Stomach (tissue), 8 donors: ENCODE measurements at regions not wholly inside any gene's neighbourhood (a gene's known extent, or its start where the extent isn't known, plus 50 kb on each side); places are given as distances from the start of the nearest gene placed in this dataset.
"Not testable (repeated sequence)": the region's sequence is repeated elsewhere in the genome, so short reads cannot be mapped to it uniquely, and the experiment has no call there.

ENCODE experiments used
- DNase-seq, 2 donors: peaks; one replicate each; pipeline versions ENCODE4 v3.0.0 to v3.0.0-alpha.2; 2013 to 2019
- H3K27ac ChIP-seq, 5 donors: fragments of 200-600 bp in 4 of 5; sonication (generic) in 4 of 5; one replicate each; pipeline ENCODE4 v1.5.1; 2013 to 2019; ENCODE audit warnings: mild to moderate bottlenecking in 1 of 5, moderate library complexity in 1 of 5
- H3K27me3 ChIP-seq, 3 donors: fragments of 200-600 bp; sonication (generic); one replicate each; pipeline ENCODE4 v1.5.1; 2017 to 2019; ENCODE audit warnings: mixed run types in 1 of 3
- H3K36me3 ChIP-seq, 4 donors: fragments of 200-600 bp; sonication (generic); 1 replicate in 3 of 4; 2 replicates in 1 of 4; pipeline ENCODE4 v1.5.1; 2016 to 2019
- H3K4me1 ChIP-seq, 4 donors: fragments of 200-600 bp; sonication (generic); one replicate each; pipeline ENCODE4 v1.5.1; 2016 to 2019
- H3K4me3 ChIP-seq, 4 donors: fragments of 200-600 bp; sonication (generic) in 3 of 4; one replicate each; pipeline ENCODE4 v1.5.1; 2016 to 2019; ENCODE audit warnings: mild to moderate bottlenecking in 1 of 4
- H3K9me3 ChIP-seq, 4 donors: fragments of 200-600 bp; sonication (generic); one replicate each; pipeline ENCODE4 v1.5.1; 2016 to 2019
- CTCF ChIP-seq, 7 experiments: fragments of 450-650 bp in 4 of 7; fragments of 200-600 bp in 3 of 7; sonication (generic) in 3 of 7; IDR thresholded peaks; one replicate each; pipeline ENCODE4 v1.5.1; 2016 to 2019; ENCODE audit warnings: antibody characterized with exemption in 7 of 7, control low read depth in 2 of 7, mild to moderate bottlenecking in 1 of 7
- EP300 ChIP-seq: sonication (generic); formaldehyde crosslinking; IDR thresholded peaks from one replicate; pipeline ENCODE4 v1.6.1; 2017; ENCODE audit warnings: antibody characterized with exemption
- POLR2A ChIP-seq, 4 donors: fragments of 450-650 bp; IDR thresholded peaks; one replicate each; pipeline ENCODE4 v1.6.1; 2016; ENCODE audit warnings: antibody characterized with exemption in 4 of 4, control low read depth in 2 of 4, mild to moderate bottlenecking in 1 of 4, moderate library complexity in 1 of 4
- POLR2AphosphoS5 ChIP-seq, 3 donors: sonication (generic); formaldehyde crosslinking; IDR thresholded peaks; one replicate each; pipeline ENCODE4 v1.6.1; 2016; ENCODE audit warnings: antibody characterized with exemption in 3 of 3
- WGBS, 5 donors: extraction: QIAGEN DNeasy Blood & Tissue Kit in 3 of 5; methylation state at CpG; one replicate each; pipeline versions ENCODE4 v1.1.5 to v1.1.7; 2013 to 2018; 5-methylcytosine and 5-hydroxymethylcytosine counted together
- intact Hi-C: fragments of 100-400 bp; cut with DNase I; formaldehyde crosslinking; loops from one replicate; pipeline ENCODE4 v1.15.1; 2023; ENCODE audit warnings: low total_unique reads
- donor health status: healthy with polysubstance abuse.
- donor health status: Bipolar disorder and iron deficiency.
- donor health status: healthy.

- H3K36me3 ChIP-seq = no peaks in the 10 kb centered on the region
- H3K9me3 ChIP-seq = peaks cover 0 to 10% (median 9%) of the 10 kb centered on the region in 4 donors
- TF ChIP-seq CTCF (IDR thresholded peaks at IDR 0.05) (no peak), EP300 (no peak), POLR2A (IDR thresholded peaks at IDR 0.05) (no peak), POLR2AphosphoS5 (IDR thresholded peaks at IDR 0.05) (no peak)
- WGBS, 5 donors = 70 to 77% (median 72%) methylated on average over 4 of the region's 4 CpGs
- H3K27ac ChIP-seq = no peak overlapping the region
- DNase-seq = no peak
- no peaks in the 10 kb centered on the region for H3K27me3 ChIP-seq
- intact Hi-C loops = no loop called here
- no peaks in the 10 kb centered on the region for H3K4me1 ChIP-seq
- H3K4me3 ChIP-seq = no peak overlapping the region
Observed at GRCh38 chr13:90943946-90944345, 403.5 kb upstream of the MIR17HG start.

GRCh38 chr13:90945146-90945545, 402.3 kb upstream of the MIR17HG start:
- H3K4me1 ChIP-seq, DNase-seq, intact Hi-C loops, H3K27me3 ChIP-seq, H3K4me3 ChIP-seq, H3K27ac ChIP-seq, H3K36me3 ChIP-seq, H3K9me3 ChIP-seq: not testable (repeated sequence)
- WGBS, 5 donors = 87 to 96% (median 94%) methylated on average over 3 of the region's 3 CpGs

GRCh38 chr13:90946125-90946524, 401.4 kb upstream of the MIR17HG start:
- H3K9me3 ChIP-seq, DNase-seq, intact Hi-C loops, H3K4me3 ChIP-seq, H3K27ac ChIP-seq, H3K36me3 ChIP-seq, H3K27me3 ChIP-seq, H3K4me1 ChIP-seq: not testable (repeated sequence)
- WGBS, 5 donors = 63 to 89% (median 70%) methylated on average over 5 of the region's 5 CpGs

- no peaks in the 10 kb centered on the region for H3K4me1 ChIP-seq
- intact Hi-C loops = no loop called here
- H3K9me3 ChIP-seq = peaks cover 0 to 10% (median 9%) of the 10 kb centered on the region in 4 donors
- no peak overlapping the region for H3K4me3 ChIP-seq
- no peaks in the 10 kb centered on the region for H3K27me3 ChIP-seq
- H3K27ac ChIP-seq = no peak overlapping the region
- WGBS, 5 donors = 62 to 85% (median 70%) methylated on average over 2 of the region's 2 CpGs
- no peak for DNase-seq
- no peaks in the 10 kb centered on the region for H3K36me3 ChIP-seq
- TF ChIP-seq EP300 (no peak), POLR2A (IDR thresholded peaks at IDR 0.05) (no peak), POLR2AphosphoS5 (IDR thresholded peaks at IDR 0.05) (no peak), CTCF (IDR thresholded peaks at IDR 0.05) (no peak)
Observed at GRCh38 chr13:90947976-90948375, 399.5 kb upstream of the MIR17HG start.

GRCh38 chr13:90950160-90950559, 397.3 kb upstream of the MIR17HG start:
- intact Hi-C loops = no loop called here
- 77 to 87% (median 85%) methylated on average over 1 of the region's 1 CpG for WGBS, 5 donors
- no peaks in the 10 kb centered on the region for H3K27me3 ChIP-seq
- no peaks in the 10 kb centered on the region for H3K4me1 ChIP-seq
- no peak for DNase-seq
- H3K9me3 ChIP-seq = peaks cover 0 to 10% (median 9%) of the 10 kb centered on the region in 4 donors
- no peak overlapping the region for H3K4me3 ChIP-seq
- no peak overlapping the region for H3K27ac ChIP-seq
- H3K36me3 ChIP-seq = no peaks in the 10 kb centered on the region
- TF ChIP-seq POLR2A (IDR thresholded peaks at IDR 0.05) (no peak), CTCF (IDR thresholded peaks at IDR 0.05) (no peak), POLR2AphosphoS5 (IDR thresholded peaks at IDR 0.05) (no peak), EP300 (no peak)

- 51 to 73% (median 63%) methylated on average over 5 of the region's 5 CpGs for WGBS, 5 donors
- Histone ChIP-seq H3K4me3 (no peak overlapping the region), H3K4me1 (no peaks in the 10 kb centered on the region), H3K27me3 (no peaks in the 10 kb centered on the region), H3K36me3 (no peaks in the 10 kb centered on the region), H3K27ac (no peak overlapping the region), H3K9me3 (peaks cover 0 to 10% (median 9%) of the 10 kb centered on the region in 4 donors)
- no peak for TF ChIP-seq EP300
- no peak for TF ChIP-seq POLR2A (IDR thresholded peaks at IDR 0.05)
- TF ChIP-seq POLR2AphosphoS5 (IDR thresholded peaks at IDR 0.05) = no peak
- no peak for TF ChIP-seq CTCF (IDR thresholded peaks at IDR 0.05)
- DNase-seq = no peak
- intact Hi-C loops = no loop called here
Observed at GRCh38 chr13:90951663-90952062, 395.8 kb upstream of the MIR17HG start.
